Fibroblast of gingiva (primary cell): ENCODE measurements at regions not wholly inside any gene's neighbourhood (a gene's known extent, or its start where the extent isn't known, plus 50 kb on each side); places are given as distances from the start of the nearest gene placed in this dataset.
"Not testable (repeated sequence)": the region's sequence is repeated elsewhere in the genome, so short reads cannot be mapped to it uniquely, and the experiment has no call there.

Experiments used
- DNase-seq: peaks from one replicate; pipeline ENCODE4 v3.0.0-alpha.2; 2011; ENCODE audit warnings: low read depth

DNA sequence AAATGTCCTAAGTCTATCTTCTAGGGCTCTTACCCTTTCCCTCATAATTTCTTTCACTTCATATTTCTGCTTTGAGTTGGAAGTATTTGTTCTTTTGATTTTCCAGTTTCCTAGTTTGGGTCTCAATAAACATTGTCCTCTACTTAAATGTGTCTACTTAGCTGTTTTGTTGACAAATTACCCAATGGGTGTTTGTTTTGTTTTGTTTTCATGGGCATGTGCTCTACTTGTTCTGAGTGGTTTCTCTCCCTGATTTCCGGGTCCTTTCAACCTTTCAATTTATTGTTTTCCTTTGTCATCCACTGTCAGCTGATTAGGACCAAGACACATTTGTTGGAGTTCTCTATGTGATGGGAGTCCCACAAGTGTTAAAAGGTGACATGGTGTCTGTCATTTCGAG, 1181.4 kb downstream of the RPA4 start:
- DNase-seq = no peak

DNA sequence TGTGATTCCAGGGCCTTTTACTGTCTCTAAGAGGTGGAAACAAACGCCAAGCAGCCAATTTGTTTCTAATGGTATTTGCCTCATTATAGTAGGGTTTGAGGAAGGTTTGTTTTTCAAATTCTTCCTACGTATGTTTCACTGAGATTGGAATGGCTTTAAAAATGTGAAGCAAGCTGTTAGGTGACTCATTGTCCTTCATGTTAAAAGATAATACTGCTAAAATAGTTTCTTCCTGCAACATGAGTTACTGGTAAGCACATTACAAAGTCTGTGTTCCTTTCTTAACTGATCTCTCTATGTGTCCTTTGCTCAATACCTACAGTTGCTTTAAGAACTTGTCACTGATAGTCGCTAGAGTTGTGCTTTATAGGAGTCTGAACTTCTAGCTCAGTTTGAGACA, 1183.9 kb downstream of the RPA4 start:
- DNase-seq = no peak

DNA sequence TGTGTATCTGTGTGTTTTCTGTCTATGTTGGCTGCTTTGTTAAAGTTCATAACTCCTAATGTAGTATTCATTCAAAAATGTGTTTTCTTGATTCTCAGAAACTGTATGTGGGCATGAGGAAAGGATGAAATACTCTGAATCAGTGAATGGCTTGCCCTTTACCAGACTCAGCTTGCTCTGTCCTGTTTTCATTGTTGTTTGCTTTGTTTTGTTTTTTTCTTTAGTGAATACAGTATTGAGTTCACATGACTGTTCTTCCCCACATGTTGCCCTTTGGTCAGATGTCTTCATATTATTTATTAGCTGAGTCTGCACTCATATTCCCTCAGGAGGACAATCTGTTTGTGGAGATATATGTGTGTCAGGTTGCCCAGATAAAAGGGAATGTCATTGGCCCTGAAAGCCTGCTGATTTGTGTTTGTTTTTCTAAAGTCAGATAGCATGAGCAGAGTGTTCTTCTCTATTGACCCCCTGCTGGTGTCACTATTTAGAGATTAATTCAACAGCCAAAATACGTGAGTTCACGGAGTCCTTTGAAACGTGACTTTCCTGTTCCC, 1184.4 kb downstream of the RPA4 start:
- DNase-seq = no peak

DNA sequence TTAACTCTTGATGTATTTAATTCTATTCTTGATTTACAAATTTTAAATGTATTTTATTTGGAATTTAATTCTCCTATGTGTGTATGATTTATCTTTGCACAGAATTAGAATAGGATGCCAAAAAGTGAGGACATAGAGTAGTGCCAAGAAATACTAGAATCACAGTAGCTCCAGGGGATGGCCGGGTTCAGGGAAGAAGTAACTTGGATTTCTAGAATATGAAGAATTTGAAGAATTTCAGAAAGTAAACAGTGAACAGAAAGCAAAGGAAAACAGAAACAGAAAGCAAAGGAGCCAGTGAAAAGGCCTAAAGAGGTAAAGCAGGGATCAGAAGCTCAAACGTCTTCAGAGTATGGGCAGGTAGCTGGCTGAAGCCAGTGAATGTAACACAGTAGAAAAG, 1187.6 kb downstream of the RPA4 start:
- no peak for DNase-seq

DNA sequence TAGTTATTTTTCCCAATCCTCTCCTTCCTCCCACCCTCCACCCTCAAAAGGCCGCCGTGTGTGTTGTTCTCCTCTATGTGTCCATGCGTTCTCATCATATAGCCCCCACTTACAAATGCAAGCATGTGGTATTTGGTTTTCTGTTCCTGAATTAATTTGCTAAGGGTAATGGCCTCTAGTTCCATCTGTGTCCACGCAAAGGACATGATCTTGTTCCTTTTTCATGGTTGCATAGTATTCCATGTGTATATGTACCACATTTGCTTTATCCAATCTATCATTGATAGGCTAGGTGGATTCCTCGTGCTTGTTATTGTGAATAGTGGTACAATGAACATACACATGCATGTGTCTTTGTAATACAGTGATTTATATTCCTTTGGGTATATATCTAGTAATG, 1193.7 kb downstream of the RPA4 start:
- no peak for DNase-seq

DNA sequence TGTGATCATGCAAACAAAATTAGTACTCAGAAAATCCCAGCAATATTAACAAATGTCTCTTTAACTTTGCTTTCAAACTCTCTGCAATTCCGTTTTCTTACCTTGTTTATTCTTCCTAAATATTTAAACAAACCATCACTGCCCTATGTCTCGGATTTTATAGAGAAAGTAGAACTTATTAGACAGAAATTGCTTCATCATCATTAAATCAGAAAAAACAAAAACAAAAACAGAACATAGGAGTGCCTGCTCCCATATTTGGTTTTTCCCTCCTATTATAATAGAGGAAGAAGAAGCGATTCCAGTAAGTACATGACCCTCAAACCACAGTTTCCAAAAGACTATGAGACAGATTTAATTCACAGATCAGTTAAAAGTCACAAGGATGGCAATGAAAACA, 1228.0 kb downstream of the RPA4 start:
- no peak for DNase-seq

DNA sequence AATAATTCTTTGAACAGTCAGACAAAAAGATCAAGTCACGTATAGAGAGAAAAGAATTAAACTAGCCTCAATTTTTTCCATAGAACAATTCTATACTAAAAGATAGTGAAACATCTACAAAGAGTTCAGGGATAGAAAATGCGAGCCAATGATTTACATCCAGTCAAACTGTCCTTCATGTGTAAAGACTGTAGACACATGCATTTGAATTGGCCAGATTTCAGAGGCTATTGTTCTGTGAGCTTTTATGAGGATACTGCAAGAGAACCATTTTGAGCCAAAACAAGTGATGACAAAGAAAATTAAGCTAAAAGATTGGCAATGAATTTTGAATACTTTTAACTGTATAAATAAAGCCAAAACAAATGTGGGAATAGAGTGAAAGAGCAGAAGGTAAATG, 1230.3 kb downstream of the RPA4 start:
- no peak for DNase-seq

DNA sequence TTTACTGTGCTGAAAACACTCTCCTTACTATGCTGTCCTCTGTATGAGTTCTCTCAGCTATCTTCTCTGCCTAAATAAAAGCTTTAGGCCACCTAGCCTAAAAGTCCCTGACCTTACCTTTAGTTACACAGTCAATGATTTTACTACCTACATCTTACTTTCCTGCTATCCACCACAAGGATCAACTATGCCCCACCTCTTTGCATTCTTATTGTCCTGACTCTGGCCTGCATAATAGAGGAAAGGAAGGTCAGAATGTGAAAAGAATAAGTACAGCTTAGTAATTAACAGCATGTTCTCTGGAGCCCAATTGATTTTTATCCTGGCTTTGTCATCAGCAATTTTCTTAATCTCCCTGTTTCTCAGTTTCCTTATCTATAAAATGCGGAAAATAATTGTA, 1257.8 kb downstream of the RPA4 start:
- no peak for DNase-seq

DNA sequence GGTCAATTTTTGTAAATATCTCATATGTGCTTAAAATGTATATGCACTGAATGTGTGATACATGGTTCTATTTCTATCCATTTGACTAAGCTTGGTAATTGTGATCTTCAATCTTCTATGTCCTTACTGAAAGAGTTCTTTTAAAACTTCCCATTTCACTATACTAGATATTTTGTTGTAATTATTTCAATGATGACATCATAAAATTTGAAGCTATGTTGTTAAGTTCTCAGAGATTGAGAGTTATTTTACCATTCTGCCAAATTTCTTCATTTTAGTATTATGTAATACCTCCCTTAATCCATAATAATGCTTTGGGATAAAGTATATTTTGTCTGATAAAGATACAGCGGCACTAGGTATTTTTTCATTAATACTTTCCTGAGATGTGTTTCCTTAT, 1307.3 kb downstream of the RPA4 start:
- no peak for DNase-seq

DNA sequence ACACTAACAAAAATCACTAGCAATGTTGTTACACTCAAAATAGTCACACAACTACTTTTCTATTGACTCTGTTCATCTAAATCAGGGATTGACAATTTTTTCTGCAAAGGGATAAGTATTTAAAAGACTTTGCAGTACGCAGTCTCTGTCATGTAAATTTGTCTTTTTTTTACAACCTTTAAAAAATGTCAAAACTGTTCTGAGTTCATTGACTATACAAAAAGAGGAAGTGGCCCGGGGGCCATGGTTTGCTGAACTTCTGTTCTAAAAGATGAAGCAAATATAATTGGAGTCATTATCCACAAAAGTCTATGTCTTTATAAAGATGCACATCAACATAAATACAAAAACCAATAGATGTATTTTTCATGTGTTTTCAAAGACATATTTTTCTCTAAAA, 1310.3 kb downstream of the RPA4 start:
- no peak for DNase-seq

DNA sequence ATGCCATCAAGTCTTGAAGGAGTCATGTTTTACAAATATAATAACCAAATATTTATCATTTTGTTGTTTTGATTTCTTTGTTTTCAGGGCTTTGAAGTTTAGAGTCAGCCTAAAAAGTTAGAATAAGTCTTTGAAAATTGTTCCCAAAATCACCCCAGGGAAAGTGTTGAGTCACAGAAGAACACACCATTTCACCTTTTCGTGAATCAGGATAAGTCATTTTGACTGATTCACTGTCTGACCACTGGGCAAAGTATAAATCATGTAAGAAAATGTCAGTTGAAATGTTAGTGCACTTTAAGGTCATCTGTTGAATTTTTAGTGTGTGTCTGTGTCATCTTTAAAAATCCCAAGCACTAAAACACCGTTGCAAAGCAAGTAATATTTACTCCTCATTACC, 1320.1 kb downstream of the RPA4 start:
- no peak for DNase-seq

DNA sequence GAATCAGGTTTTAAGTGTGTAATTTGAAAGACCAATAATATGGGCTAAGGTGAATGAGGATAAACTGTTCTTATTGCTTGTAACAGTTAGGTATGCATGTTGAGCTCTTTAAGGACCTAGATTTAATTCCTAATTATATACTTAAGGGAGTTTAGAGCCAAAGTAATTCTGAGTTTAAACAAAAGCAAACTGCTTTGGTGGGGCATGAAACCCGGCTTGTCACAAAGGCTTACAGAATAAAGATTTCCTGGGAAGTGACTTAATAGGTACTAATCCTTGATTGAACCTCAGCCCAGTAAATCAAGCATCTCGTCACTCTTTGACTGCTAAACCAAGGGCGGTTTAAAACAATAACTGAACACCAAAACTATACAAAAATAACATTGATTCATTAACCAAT, 1324.2 kb downstream of the RPA4 start:
- no peak for DNase-seq

DNA sequence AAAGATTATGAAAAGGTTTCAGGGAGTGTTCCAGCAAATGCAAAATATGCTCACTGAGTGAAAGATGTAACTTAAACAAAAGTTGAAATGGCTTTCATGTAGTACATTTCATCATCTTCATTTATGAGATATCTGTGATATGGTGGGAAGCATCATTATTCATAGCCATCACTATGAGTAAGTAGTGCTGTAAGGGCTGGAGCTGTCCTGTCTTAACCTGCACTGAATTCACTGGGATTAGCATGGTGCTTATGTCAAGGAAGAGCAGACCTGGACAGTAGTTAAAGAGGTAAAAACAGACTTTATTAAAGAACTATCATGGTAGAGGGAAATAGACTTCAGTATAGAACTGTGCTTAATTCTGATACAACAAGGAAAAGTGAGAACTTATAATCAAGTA, 1347.3 kb downstream of the RPA4 start:
- no peak for DNase-seq

DNA sequence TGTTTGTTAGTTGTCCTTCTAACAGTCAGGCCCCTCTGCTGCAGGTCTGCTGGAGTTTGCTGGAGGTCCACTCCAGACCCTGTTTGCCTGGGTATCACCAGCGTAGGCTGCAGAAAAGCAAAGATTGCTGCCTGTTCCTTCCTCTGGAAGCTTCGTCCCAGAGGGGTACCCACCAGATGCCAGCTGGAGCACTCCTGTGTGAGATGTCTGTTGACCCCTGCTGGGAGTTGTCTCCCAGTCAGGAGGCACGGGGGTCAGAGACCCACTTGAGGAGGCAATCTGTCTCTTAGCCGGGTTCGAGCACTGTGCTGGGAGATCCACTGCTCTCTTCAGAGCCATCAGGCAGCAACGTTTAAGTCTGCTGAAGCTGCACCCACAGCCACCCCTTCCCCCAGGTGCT, 1356.4 kb downstream of the RPA4 start:
- not testable (repeated sequence) for DNase-seq

DNA sequence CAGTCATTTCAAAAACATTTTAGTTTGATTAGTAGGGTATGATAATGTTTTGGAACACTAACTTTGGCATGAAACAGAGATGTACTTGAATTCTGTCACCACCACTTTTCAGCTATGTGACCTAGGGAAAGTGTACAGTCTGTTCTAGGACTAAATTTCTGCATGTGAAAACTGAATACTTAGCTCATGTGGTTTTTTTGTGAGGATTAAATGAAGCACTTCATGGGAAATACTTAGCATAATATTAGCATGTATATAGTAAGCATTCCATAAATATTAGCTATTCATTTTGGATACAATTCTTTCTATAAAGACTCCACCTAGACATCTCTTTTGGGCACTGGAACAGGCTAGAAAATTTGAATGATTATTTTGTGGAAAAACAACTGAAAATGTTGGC, 1379.4 kb downstream of the RPA4 start:
- DNase-seq = no peak

DNA sequence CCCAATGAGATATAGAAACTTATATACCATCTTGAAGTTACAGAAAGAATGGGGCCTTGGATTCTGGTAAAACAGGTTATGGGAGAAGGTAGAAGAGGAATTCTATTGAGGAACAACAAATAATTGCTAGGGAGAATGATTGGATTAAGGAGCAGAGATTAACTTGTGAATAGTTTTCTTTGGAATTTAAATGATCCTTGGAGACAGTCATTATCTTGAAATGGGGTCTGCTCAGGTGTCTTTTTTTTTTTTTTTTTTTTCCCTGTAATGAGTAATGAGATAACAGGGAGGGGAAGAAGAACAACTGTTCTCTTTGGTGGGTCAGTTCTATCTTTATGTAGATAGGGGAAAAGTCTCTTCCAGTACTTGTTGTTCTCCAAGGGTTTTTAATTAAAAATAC, 1406.0 kb downstream of the RPA4 start:
- no peak for DNase-seq

DNA sequence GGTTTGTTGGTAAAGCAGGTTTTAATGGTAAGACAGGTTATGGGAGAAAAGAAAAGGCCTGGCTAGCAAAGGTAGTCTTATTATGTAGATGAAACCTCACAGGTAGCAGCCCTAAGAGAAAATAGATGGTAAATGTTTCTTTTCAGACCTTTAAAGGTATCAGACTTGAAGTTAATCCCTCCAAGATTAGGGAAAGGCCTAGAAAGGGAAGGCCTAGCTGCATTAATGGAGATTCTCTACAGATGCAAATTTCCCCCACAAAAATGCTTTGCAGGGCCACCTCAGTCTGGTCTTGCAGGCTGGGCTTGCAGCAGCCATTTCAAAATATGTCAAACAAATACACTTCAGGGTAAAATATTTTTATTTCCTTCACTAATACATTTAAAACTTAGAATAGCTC, 1410.6 kb downstream of the RPA4 start:
- DNase-seq = no peak

DNA sequence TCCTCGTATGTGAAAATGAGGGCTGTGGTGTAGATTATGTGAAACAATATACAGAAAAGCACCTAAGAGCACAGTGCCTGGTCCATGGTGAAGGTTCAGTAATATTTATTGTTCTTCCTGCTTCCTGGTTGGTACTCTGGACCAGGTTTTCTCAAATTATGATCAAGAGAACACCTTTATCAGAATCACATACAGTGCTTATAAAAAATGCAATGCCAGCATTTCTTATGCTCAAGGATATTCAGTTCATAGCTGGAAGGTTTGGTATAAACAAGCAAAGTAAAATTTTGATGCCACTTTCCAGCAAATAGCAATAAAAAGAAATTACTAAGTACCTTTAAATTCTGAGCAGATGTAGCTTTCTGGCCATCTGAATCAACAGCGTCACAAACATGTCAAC, 1412.4 kb downstream of the RPA4 start:
- DNase-seq = no peak

DNA sequence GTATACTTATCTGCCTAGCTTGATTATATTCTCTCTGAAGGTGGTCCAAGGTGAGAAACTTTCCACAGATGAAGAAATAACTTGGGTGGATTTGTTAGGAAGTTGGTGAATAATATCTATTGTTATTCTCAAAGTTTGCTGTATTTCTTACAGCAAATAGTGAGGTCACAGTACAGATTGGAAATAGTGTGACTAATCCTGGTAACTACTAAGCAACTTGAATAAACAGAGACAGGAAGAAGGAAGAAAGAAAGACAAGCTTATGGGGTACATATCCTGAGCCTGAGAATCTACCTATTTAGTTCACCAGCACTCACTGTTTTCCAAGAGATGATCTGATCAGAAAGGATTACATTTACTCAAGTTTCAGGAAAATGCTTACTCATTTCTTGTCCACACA, 1416.1 kb downstream of the RPA4 start:
- DNase-seq = no peak

DNA sequence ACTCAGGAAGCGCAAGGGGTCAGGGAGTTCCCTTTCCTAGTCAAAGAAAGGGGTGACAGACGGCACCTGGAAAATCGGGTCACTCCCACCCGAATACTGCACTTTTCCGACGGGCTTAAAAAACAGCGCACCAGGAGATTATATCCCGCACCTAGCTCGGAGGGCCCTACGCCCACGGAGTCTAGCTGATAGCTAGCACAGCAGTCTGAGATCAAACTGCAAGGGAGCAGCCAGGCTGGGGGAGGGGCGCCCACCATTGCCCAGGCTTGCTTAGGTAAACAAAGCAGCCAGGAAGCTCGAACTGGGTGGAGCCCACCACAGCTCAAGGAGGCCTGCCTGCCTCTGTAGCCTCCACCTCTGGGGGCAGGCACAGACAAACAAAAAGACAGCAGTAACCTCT, 1416.8 kb downstream of the RPA4 start:
- not testable (repeated sequence) for DNase-seq

DNA sequence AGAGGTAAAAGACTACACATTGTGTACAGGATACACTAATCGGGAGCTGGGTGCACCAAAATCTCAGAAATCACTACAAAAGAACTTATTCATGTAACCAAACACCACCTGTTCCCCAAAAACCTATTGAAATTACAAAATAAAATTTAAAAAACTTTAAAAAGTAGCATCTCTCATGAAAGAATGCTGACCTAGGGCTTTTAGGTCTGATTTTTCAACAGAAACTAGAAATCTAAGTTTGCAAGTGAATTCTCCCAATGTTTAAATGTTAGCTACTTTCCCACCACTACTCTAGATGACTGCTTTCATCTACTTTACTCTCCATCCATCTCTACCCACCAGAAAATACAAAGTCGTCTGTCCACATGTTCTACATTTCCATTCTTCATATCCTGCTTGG, 1447.7 kb downstream of the RPA4 start:
- DNase-seq = no peak

DNA sequence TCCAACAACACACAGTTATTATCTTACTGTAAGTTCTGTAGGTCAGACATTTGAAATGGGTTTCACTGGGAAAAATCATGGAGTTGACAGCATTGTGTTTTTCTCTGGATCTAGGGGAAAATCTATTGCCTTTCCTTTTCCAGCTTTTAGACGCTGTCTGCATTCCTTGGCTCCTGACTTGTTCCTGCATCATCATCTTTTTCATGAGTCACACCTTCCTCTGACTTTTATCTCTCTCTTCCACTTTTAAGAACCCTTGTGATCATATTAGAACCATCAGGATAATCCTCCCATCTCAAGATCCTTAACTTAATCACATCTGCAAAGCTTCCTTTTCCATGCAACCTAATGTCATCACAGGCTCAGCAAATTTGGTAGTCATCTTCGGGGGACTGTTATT, 1454.8 kb downstream of the RPA4 start:
- DNase-seq = no peak

DNA sequence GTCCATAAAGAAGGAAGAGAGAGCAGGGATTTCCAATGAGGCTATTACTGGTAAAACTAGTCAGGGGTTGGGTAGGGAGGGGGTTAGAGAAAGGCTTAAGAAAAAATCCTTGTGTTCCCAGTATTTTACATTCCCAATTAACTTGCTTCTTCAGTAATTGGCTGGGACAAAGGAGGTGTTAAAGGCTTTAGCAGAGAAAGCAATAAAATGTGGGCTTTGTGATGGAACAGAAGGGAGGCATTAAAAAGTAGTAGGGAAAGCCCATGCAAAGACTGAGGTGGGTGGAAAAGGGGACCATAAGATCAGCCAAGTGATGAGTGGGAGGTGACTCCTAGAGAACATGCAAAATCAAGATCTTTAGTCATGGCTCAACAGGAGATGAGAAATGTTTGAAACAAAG, 1467.2 kb downstream of the RPA4 start:
- no peak for DNase-seq

DNA sequence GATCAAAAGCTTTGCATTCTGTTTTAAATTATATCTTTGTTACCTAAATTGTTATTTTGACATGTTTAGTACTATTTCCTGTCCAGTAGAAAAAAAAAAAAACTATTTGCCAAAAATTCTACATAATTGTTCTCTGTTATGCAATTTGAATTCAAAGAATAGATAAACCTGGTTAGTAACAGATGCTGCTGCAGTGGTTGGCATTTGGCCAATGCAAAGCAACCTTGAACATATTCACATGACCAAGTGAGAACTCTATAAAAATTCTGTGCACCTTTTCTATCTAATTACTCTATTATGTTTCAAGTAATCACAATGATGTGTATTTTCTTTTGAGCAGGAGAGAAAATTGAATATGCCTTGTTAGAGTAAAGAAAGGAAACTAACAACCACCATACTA, 1473.4 kb downstream of the RPA4 start:
- DNase-seq = no peak

DNA sequence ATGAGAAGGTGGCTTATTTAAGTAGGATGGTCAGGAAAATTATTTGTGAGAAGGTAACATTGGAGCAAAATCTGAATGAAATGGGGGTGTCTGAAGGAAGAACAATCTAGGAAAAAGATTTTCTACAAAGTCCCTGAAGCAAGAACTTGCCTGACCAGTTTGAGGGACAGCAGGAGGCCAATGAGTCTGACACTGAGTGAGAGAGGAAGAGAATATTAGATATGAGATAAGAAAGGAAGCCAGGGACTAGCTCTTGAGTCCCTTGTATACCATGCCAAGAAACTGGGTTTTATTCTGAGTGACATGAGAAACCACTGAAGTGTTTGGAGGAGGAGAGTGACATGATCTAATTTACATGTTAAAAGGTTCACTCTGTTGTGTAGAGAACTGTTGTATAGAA, 1478.9 kb downstream of the RPA4 start:
- DNase-seq = no peak
